ENCODE measurements at regions not wholly inside any gene's neighbourhood (a gene's known extent, or its start where the extent isn't known, plus 50 kb on each side); places are given as distances from the start of the nearest gene placed in this dataset.
"Not testable (repeated sequence)": the region's sequence is repeated elsewhere in the genome, so short reads cannot be mapped to it uniquely, and the experiment has no call there.

- WGBS (ENCODE audit: insufficient coverage, insufficient replicate concordance, low lambda C conversion rate, missing lambda C conversion rate) = under 1% methylated on average over 45 of the region's 45 CpGs
- DNase-seq (ENCODE audit: low read depth, low spot score) = peak; percentile 40
- CTCF ChIA-PET = not testable (repeated sequence)
- TF ChIP-seq ATF7 (IDR thresholded peaks at IDR 0.05; ENCODE audit: low read depth) (peak; percentile 78), PAX5 (IDR thresholded peaks at IDR 0.05; ENCODE audit: borderline replicate concordance, low read depth, low read length) (peak; percentile 52; the same call in 1 of the 2 replicates), POLR2A (IDR thresholded peaks at IDR 0.05; ENCODE audit: low read depth, low read length) (peak; percentile 82), BHLHE40 (IDR thresholded peaks at IDR 0.05; ENCODE audit: borderline replicate concordance in 1 of 2, low read depth in 2 of 2, low read length in 1 of 2) (peak; percentile 6 to 75; a peak in 1 of 4 replicates), EGR1 (IDR thresholded peaks at IDR 0.05; ENCODE audit: borderline replicate concordance in 1 of 2, low read depth in 2 of 2, low read length in 2 of 2) (peak in 1 of 2 experiments; percentile 54; a peak in 1 of 3 replicates), TCF3 (IDR thresholded peaks at IDR 0.05; ENCODE audit: borderline replicate concordance, insufficient read depth, low read depth, low read length) (peak; percentile 76; the same call in 1 of the 2 replicates), PRDM15 (CRISPR knock-in tag; IDR thresholded peaks at IDR 0.05) (peak; percentile 94), SMAD5 (IDR thresholded peaks at IDR 0.05; ENCODE audit: low read depth) (peak; percentile 99), IKZF2 (IDR thresholded peaks at IDR 0.05) (peak; percentile 42 to 51; a peak in 2 of 4 replicates), PBX3 (IDR thresholded peaks at IDR 0.05; ENCODE audit: insufficient replicate concordance, low read depth, low read length) (peak; percentile 10), TARDBP (IDR thresholded peaks at IDR 0.05; ENCODE audit: borderline replicate concordance) (peak; percentile 90; the same call in 1 of the 2 replicates), GABPA (IDR thresholded peaks at IDR 0.05; ENCODE audit: low read depth) (peak; percentile 73), BMI1 (IDR thresholded peaks at IDR 0.05; ENCODE audit: borderline replicate concordance) (peak; percentile 68; the same call in 1 of the 2 replicates), BCL3 (IDR thresholded peaks at IDR 0.05; ENCODE audit: borderline replicate concordance, insufficient read depth, low read depth, low read length, poor library complexity, severe bottlenecking) (peak; percentile 75), MEF2A (IDR thresholded peaks at IDR 0.05; ENCODE audit: insufficient read depth, low read depth, low read length) (peak; percentile 70), TCF12 (IDR thresholded peaks at IDR 0.05; ENCODE audit: low read depth, low read length) (peak; percentile 61; the same call in 1 of the 2 replicates), IKZF1 (conservative IDR thresholded peaks at IDR 0.05) (peak; percentile 54)
These were observed 80.7 kb downstream of the PPIAL4G start for GRCh38 chr1:148402152-148403084.

More at GRCh38 chr1:148402152-148403084, 80.7 kb downstream of the PPIAL4G start:
- H3K27me3 ChIP-seq (replicated peaks in 1 of 2; ENCODE audit: control insufficient read depth in 2 of 2, insufficient read depth in 2 of 2, low read length in 1 of 2); H3K36me3 ChIP-seq (ENCODE audit: control insufficient read depth in 2 of 2, insufficient read depth in 2 of 2, low read length in 1 of 2); SMC1A ChIA-PET (ENCODE audit: uncharacterized antibody, unreplicated experiment); in situ Hi-C loops (cut with MboI); H4K20me1 ChIP-seq (ENCODE audit: control insufficient read depth, insufficient read depth); H3K79me2 ChIP-seq (ENCODE audit: control insufficient read depth, insufficient read depth, low read length); H3K9me3 ChIP-seq (replicated peaks; ENCODE audit: control insufficient read depth, insufficient read depth, low read length); H3K4me1 ChIP-seq (ENCODE audit: control insufficient read depth, insufficient read depth, low read length): not testable (repeated sequence)
- Histone ChIP-seq H3K9ac (ENCODE audit: control insufficient read depth, insufficient read depth, low read length) (peak overlapping the region; percentile 73), H2AFZ (ENCODE audit: control insufficient read depth, low read depth, low read length) (peak overlapping the region; percentile 58), H3K4me3 (peak overlapping the region; percentile 73; the same call in 1 of the 2 replicates), H3K4me2 (ENCODE audit: control insufficient read depth, insufficient read depth) (peak overlapping the region; percentile 83), H3K27ac (ENCODE audit: control insufficient read depth, insufficient read depth) (peak overlapping the region; percentile 58)
- ATAC-seq (peak; percentile 95), FAIRE-seq (peak; percentile 65)
- TSS peak; percentile 100 for BruUV-seq (replicated peaks)
- intact Hi-C loops (cut with micrococcal nuclease; ENCODE audit: unreplicated experiment) = loop anchor here (2.0 kb wide), 2 partner anchors 14 to 68 kb away; no protein-coding TSS in a partner anchor
- POLR2A ChIA-PET = interaction anchor here (1.0 kb wide), 1 partner anchor 14 kb away, joined by 3 read pairs; no protein-coding TSS in a partner anchor
- RAD21 ChIA-PET (ENCODE audit: unreplicated experiment) = interaction anchor here (1.0 kb wide), 1 partner anchor 22 kb away, joined by 3 read pairs; no protein-coding TSS in a partner anchor
